H1 (cell line): ENCODE measurements at regions not wholly inside any gene's neighbourhood (a gene's known extent, or its start where the extent isn't known, plus 50 kb on each side); places are given as distances from the start of the nearest gene placed in this dataset.

Experiments
- CTCF ChIA-PET: fragments of 300-600 bp; sonication (Branson Sonifier 250); formaldehyde crosslinking; loops from one replicate; lab custom pipeline; 2021; ENCODE audit not compliant: partially characterized antibody; lab: Charles Lee
- POLR2A ChIA-PET: fragments of 300-600 bp; sonication (Branson Sonifier 250); formaldehyde crosslinking; loops from one replicate; lab custom pipeline; 2021; ENCODE audit warnings: inconsistent platforms; ENCODE audit not compliant: partially characterized antibody; lab: Charles Lee
- DNase-seq, 2 experiments: peaks; one replicate each; pipeline versions ENCODE4 v3.0.0 to v3.0.0-alpha.2; 2010 to 2022; ENCODE audit warnings: low spot score in 2 of 2, low read depth in 1 of 2, mixed read lengths in 1 of 2
- FAIRE-seq: peaks from 2 replicates; lab custom pipeline; 2011; peaks lifted over from hg19 to GRCh38; lab: Jason Lieb, UNC
- H2AFZ ChIP-seq: 2 replicates; pipeline ENCODE4 v1.8.1; 2012; ENCODE audit warnings: low read length, inconsistent platforms
- H2AK5ac ChIP-seq: 2 replicates; pipeline ENCODE4 v1.6.1; 2013; ENCODE audit warnings: low read depth, low read length
- H2BK120ac ChIP-seq: replicated peaks from 2 replicates; pipeline ENCODE3; 2013; ENCODE audit warnings: low read depth, low read length, inconsistent platforms
- H2BK12ac ChIP-seq: 2 replicates; pipeline ENCODE4 v1.6.1; 2013; ENCODE audit warnings: low read depth, low read length
- H2BK15ac ChIP-seq: 2 replicates; pipeline ENCODE4 v1.6.1; 2013; ENCODE audit warnings: low read length
- H2BK20ac ChIP-seq: 2 replicates; pipeline ENCODE4 v1.6.1; 2013; ENCODE audit warnings: low read length
- H2BK5ac ChIP-seq: 2 replicates; pipeline ENCODE4 v1.6.1; 2013; ENCODE audit warnings: low read depth, low read length
- H3K14ac ChIP-seq: 2 replicates; pipeline ENCODE4 v1.6.1; 2013; ENCODE audit warnings: inconsistent platforms; ENCODE audit not compliant: insufficient read length
- H3K18ac ChIP-seq: 2 replicates; pipeline ENCODE4 v1.6.1; 2013; ENCODE audit warnings: low read length; ENCODE audit errors: extremely low read depth
- H3K23ac ChIP-seq: 2 replicates; pipeline ENCODE4 v1.6.1; 2013; ENCODE audit warnings: inconsistent platforms; ENCODE audit not compliant: insufficient read length
- H3K23me2 ChIP-seq: 2 replicates; pipeline ENCODE4 v1.6.1; 2013; ENCODE audit warnings: low read depth, low read length
- H3K27ac ChIP-seq: 2 replicates; pipeline ENCODE4 v1.6.1; 2011; ENCODE audit warnings: low read depth, low read length, inconsistent platforms
- H3K27me3 ChIP-seq, 4 experiments: replicated peaks in 1 of 4; 1 replicate in 1 of 4; 2 replicates in 3 of 4; pipeline versions ENCODE4 v1.6.1 to v1.8.1; 2011 to 2013; ENCODE audit warnings: low read length in 3 of 4, mild to moderate bottlenecking in 3 of 4, inconsistent platforms in 2 of 4, mixed read lengths in 2 of 4, moderate library complexity in 1 of 4; ENCODE audit not compliant: control insufficient read depth in 3 of 4, insufficient read depth in 3 of 4; ENCODE audit errors: extremely low read depth in 1 of 4
- H3K36me3 ChIP-seq, 4 experiments: 2 replicates each; pipeline versions ENCODE4 v1.6.1 to v1.8.1; 2011 to 2013; ENCODE audit warnings: mild to moderate bottlenecking in 4 of 4, low read length in 3 of 4, moderate library complexity in 2 of 4, control low read depth in 1 of 4, inconsistent platforms in 1 of 4; ENCODE audit not compliant: insufficient read depth in 4 of 4, control insufficient read depth in 2 of 4
- H3K4ac ChIP-seq: replicated peaks from 2 replicates; pipeline ENCODE3; 2013; ENCODE audit warnings: low read length, low read depth, mixed read lengths, inconsistent platforms; ENCODE audit not compliant: insufficient read length
- H3K4me1 ChIP-seq, 4 experiments: replicated peaks in 1 of 4; 1 replicate in 1 of 4; 2 replicates in 3 of 4; pipeline versions ENCODE4 v1.6.1 to v1.8.1; 2011 to 2013; ENCODE audit warnings: low read length in 3 of 4, inconsistent platforms in 2 of 4, mixed read lengths in 1 of 4; ENCODE audit not compliant: insufficient read depth in 4 of 4, control insufficient read depth in 3 of 4
- H3K4me2 ChIP-seq, 2 experiments: 2 replicates each; pipeline versions ENCODE4 v1.6.1 to v1.8.1; 2011 to 2013; ENCODE audit warnings: low read depth in 2 of 2, low read length in 2 of 2, control low read depth in 1 of 2, inconsistent platforms in 1 of 2, mild to moderate bottlenecking in 1 of 2; ENCODE audit not compliant: insufficient read depth in 1 of 2
- H3K4me3 ChIP-seq, 4 experiments: fragments of 200-600, 300-600 bp in 1 of 4; sonication (generic), shearing (Covaris generic), sonication (Bioruptor Twin) in 1 of 4; 2 replicates each; pipeline versions ENCODE4 v1.5.1 to v1.8.1; 2011 to 2016; ENCODE audit warnings: low read length in 4 of 4, low read depth in 3 of 4, control low read depth in 2 of 4, inconsistent platforms in 2 of 4, mild to moderate bottlenecking in 2 of 4, mixed read lengths in 1 of 4, moderate library complexity in 1 of 4; ENCODE audit not compliant: insufficient read depth in 2 of 4; ENCODE audit errors: extremely low read depth in 1 of 4
- H3K56ac ChIP-seq: replicated peaks from 2 replicates; pipeline ENCODE3; 2013; ENCODE audit warnings: low read depth, mild to moderate bottlenecking, mixed read lengths, low read length, inconsistent platforms; ENCODE audit not compliant: insufficient read length
- H3K79me1 ChIP-seq: 2 replicates; pipeline ENCODE4 v1.6.1; 2013; ENCODE audit warnings: low read depth, low read length, control low read depth
- H3K79me2 ChIP-seq, 2 experiments: 2 replicates each; pipeline versions ENCODE4 v1.6.1 to v1.8.1; 2012 to 2013; ENCODE audit warnings: low read length in 2 of 2, mild to moderate bottlenecking in 2 of 2, inconsistent platforms in 1 of 2; ENCODE audit not compliant: insufficient read depth in 2 of 2, control insufficient read depth in 1 of 2
- H3K9ac ChIP-seq, 4 experiments: replicated peaks in 1 of 4; 1 replicate in 1 of 4; 2 replicates in 3 of 4; pipeline versions ENCODE4 v1.6.1 to v1.8.1; 2011 to 2013; ENCODE audit warnings: low read depth in 3 of 4, low read length in 3 of 4, control low read depth in 2 of 4, mild to moderate bottlenecking in 2 of 4, moderate library complexity in 2 of 4, inconsistent platforms in 1 of 4; ENCODE audit errors: extremely low read depth in 1 of 4
- H3K9me3 ChIP-seq, 2 experiments: 2 replicates each; pipeline versions ENCODE4 v1.6.1 to v1.8.1; 2012 to 2013; ENCODE audit warnings: mild to moderate bottlenecking in 2 of 2, moderate library complexity in 2 of 2, control low read depth in 1 of 2, inconsistent platforms in 1 of 2, low read depth in 1 of 2, low read length in 1 of 2, mixed read lengths in 1 of 2; ENCODE audit not compliant: insufficient read depth in 2 of 2
- H4K20me1 ChIP-seq, 2 experiments: replicated peaks in 1 of 2; 2 replicates each; pipeline versions ENCODE3 to v1.8.1; 2011 to 2013; ENCODE audit warnings: inconsistent platforms in 2 of 2, low read length in 2 of 2, mild to moderate bottlenecking in 1 of 2; ENCODE audit not compliant: insufficient read depth in 2 of 2, control insufficient read depth in 1 of 2
- H4K5ac ChIP-seq: 2 replicates; pipeline ENCODE4 v1.6.1; 2013; ENCODE audit warnings: low read length, low read depth, mixed read lengths, inconsistent platforms; ENCODE audit not compliant: insufficient read length
- H4K8ac ChIP-seq: 2 replicates; pipeline ENCODE4 v1.8.0; 2013; ENCODE audit warnings: mild to moderate bottlenecking, moderate library complexity, low read length, inconsistent platforms; ENCODE audit not compliant: insufficient read depth; ENCODE audit errors: extremely low read depth
- H4K91ac ChIP-seq: replicated peaks from 2 replicates; pipeline ENCODE3; 2013; ENCODE audit warnings: low read length, mixed read lengths, inconsistent platforms; ENCODE audit not compliant: insufficient read length
- CHD1 ChIP-seq: IDR thresholded peaks from 2 replicates; pipeline ENCODE4 v1.6.1; 2012; ENCODE audit warnings: low read depth, low read length, improper control_type of control experiment
- CTCF ChIP-seq, 3 experiments: IDR thresholded peaks; 1 replicate in 2 of 3; 2 replicates in 1 of 3; pipeline versions ENCODE4 v1.5.1 to v1.6.1; 2011; ENCODE audit warnings: low read length in 3 of 3, mild to moderate bottlenecking in 3 of 3, inconsistent platforms in 2 of 3, low read depth in 1 of 3, moderate library complexity in 1 of 3; ENCODE audit not compliant: insufficient read depth in 1 of 3; ENCODE audit errors: control extremely low read depth in 1 of 3
- RAD21 ChIP-seq, 2 experiments: IDR thresholded peaks in 1 of 2; conservative IDR thresholded peaks in 1 of 2; 2 replicates each; pipeline ENCODE4 v1.6.1; 2011; ENCODE audit warnings: low read depth in 2 of 2, low read length in 2 of 2, improper control_type of control experiment in 1 of 2, inconsistent platforms in 1 of 2, mild to moderate bottlenecking in 1 of 2, moderate library complexity in 1 of 2
- WGBS, 2 experiments: shearing (Covaris generic) in 1 of 2; methylation state at CpG; one replicate each; pipeline versions ENCODE4 v1.1.6 to v1.1.7; 2013 to 2015; ENCODE audit warnings: low lambda C conversion rate in 2 of 2, mixed read lengths in 2 of 2, inconsistent platforms in 1 of 2, low coverage in 1 of 2, missing lambda C conversion rate in 1 of 2; ENCODE audit not compliant: insufficient replicate concordance in 2 of 2, insufficient coverage in 1 of 2, insufficient read length in 1 of 2; ENCODE audit errors: extremely low coverage in 1 of 2, missing lambda C conversion rate in 1 of 2; 5-methylcytosine and 5-hydroxymethylcytosine counted together

GRCh38 chr3:162489853-162490252 lies 993.2 kb downstream of the OTOL1 start:
- H2BK15ac ChIP-seq = no peak overlapping the region
- no peaks in the 10 kb centered on the region for H3K27me3 ChIP-seq
- TF ChIP-seq CHD1 (no peak), CTCF (IDR thresholded peaks at IDR 0.05; ENCODE audit: control extremely low read depth in 1 of 3, insufficient read depth in 1 of 3, low read depth in 1 of 3, low read length in 3 of 3) (peak in 2 of 3 experiments; percentile 5 to 19; a peak in 1 of 4 replicates), RAD21 (IDR thresholded peaks at IDR 0.05 in 1 of 2, conservative IDR thresholded peaks at IDR 0.05 in 1 of 2; ENCODE audit: low read depth in 2 of 2, low read length in 2 of 2) (peak; percentile 31 to 40; a peak in 3 of 4 replicates)
- H3K4me3 ChIP-seq = no peak overlapping the region
- no peak overlapping the region for H3K23ac ChIP-seq
- no peak overlapping the region for H3K27ac ChIP-seq
- no peaks in the 10 kb centered on the region for H3K9me3 ChIP-seq
- H3K4me2 ChIP-seq = no peak overlapping the region
- no peak overlapping the region for H2BK120ac ChIP-seq
- H2AFZ ChIP-seq = no peak overlapping the region
- no peaks in the 10 kb centered on the region for H4K20me1 ChIP-seq
- H2AK5ac ChIP-seq = no peak overlapping the region
- H2BK5ac ChIP-seq = no peak overlapping the region
- no peak overlapping the region for H4K8ac ChIP-seq
- H2BK20ac ChIP-seq = no peak overlapping the region
- FAIRE-seq = no peak
- ChIA-PET CTCF (interaction anchor here (1.2 kb wide), 1 partner anchor 45 kb away, joined by 4 read pairs; no protein-coding TSS in a partner anchor), POLR2A (no interaction called here)
- H4K91ac ChIP-seq = no peak overlapping the region
- no peaks in the 10 kb centered on the region for H3K23me2 ChIP-seq
- H3K14ac ChIP-seq = no peak overlapping the region
- no peak overlapping the region for H3K9ac ChIP-seq
- no peak overlapping the region for H4K5ac ChIP-seq
- no peak overlapping the region for H2BK12ac ChIP-seq
- no peak overlapping the region for H3K56ac ChIP-seq
- H3K4ac ChIP-seq = no peak overlapping the region
- WGBS, 2 experiments = 84% methylated on average over 2 of the region's 2 CpGs; no CpG with 5 or more reads in 1 of the 2 experiments
- no peak for DNase-seq
- H3K18ac ChIP-seq = no peak overlapping the region
- H3K79me1 ChIP-seq = no peaks in the 10 kb centered on the region
- H3K79me2 ChIP-seq = no peaks in the 10 kb centered on the region
- no peaks in the 10 kb centered on the region for H3K36me3 ChIP-seq
- H3K4me1 ChIP-seq = no peaks in the 10 kb centered on the region
